IMR-90 (cell line): ENCODE measurements at regions not wholly inside any gene's neighbourhood (a gene's known extent, or its start where the extent isn't known, plus 50 kb on each side); places are given as distances from the start of the nearest gene placed in this dataset.

Experiments used
- ATAC-seq: fragments of 200-7000 bp; cut with Tn5 transposase; 2 replicates; pipeline ENCODE4 v1.9.1; 2020; ENCODE audit warnings: low read depth, mild to moderate bottlenecking, moderate library complexity
- BruUV-seq: library from RNA; stranded (reverse); fragments of 400-500 nt; replicated peaks from 2 replicates; lab custom pipeline; 2021; lab: Mats Ljungman, UMichigan
- CTCF ChIA-PET: fragments of 300-600 bp; formaldehyde crosslinking; extraction: SDS; loops from one replicate; lab custom pipeline; 2021; ENCODE audit warnings: antibody characterized with exemption; lab: Yijun Ruan, JAX
- POLR2A ChIA-PET: fragments of 300-600 bp; sonication (Branson Sonifier 250); formaldehyde crosslinking; loops from one replicate; lab custom pipeline; 2022; ENCODE audit warnings: antibody characterized with exemption; ENCODE audit not compliant: unreplicated experiment; lab: Charles Lee
- DNase-seq: peaks from one replicate; pipeline ENCODE4 v3.0.0; 2013
- H2AFZ ChIP-seq: replicated peaks from 2 replicates; pipeline ENCODE3; 2013; ENCODE audit warnings: low read length, mild to moderate bottlenecking; ENCODE audit not compliant: poor library complexity
- H2AK5ac ChIP-seq: 2 replicates; pipeline ENCODE4 v1.6.1; 2013; ENCODE audit warnings: low read depth, low read length, inconsistent platforms
- H2AK9ac ChIP-seq: replicated peaks from 2 replicates; pipeline ENCODE3; 2013; ENCODE audit warnings: mild to moderate bottlenecking, low read depth, low read length, moderate library complexity; ENCODE audit not compliant: poor library complexity
- H2BK120ac ChIP-seq: 2 replicates; pipeline ENCODE4 v1.6.1; 2013; ENCODE audit warnings: low read depth, low read length, inconsistent platforms
- H2BK15ac ChIP-seq: 3 replicates; pipeline ENCODE4 v1.6.1; 2013; ENCODE audit warnings: low read depth, low read length, inconsistent platforms
- H2BK20ac ChIP-seq: 2 replicates; pipeline ENCODE4 v1.6.1; 2013; ENCODE audit warnings: low read depth, mild to moderate bottlenecking, inconsistent platforms, low read length, moderate library complexity
- H2BK5ac ChIP-seq: 2 replicates; pipeline ENCODE4 v1.6.1; 2013; ENCODE audit warnings: mild to moderate bottlenecking, low read depth, low read length, inconsistent platforms; ENCODE audit not compliant: poor library complexity, severe bottlenecking
- H3K14ac ChIP-seq: replicated peaks from 2 replicates; pipeline ENCODE4 v1.6.1; 2013; ENCODE audit warnings: low read depth, low read length, inconsistent platforms
- H3K18ac ChIP-seq: 2 replicates; pipeline ENCODE4 v1.6.1; 2013; ENCODE audit warnings: low read depth, low read length, control low read depth
- H3K23ac ChIP-seq: 2 replicates; pipeline ENCODE4 v1.6.1; 2013; ENCODE audit warnings: low read depth, low read length, inconsistent platforms
- H3K27ac ChIP-seq: 2 replicates; pipeline ENCODE4 v1.5.1; 2013; ENCODE audit warnings: mild to moderate bottlenecking, control low read depth, low read length; ENCODE audit not compliant: insufficient read depth
- H3K27me3 ChIP-seq: 2 replicates; pipeline ENCODE4 v1.6.1; 2013; ENCODE audit warnings: low read length; ENCODE audit not compliant: control insufficient read depth, insufficient read depth
- H3K36me3 ChIP-seq: 2 replicates; pipeline ENCODE4 v1.6.1; 2013; ENCODE audit warnings: low read length, mixed read lengths; ENCODE audit not compliant: control insufficient read depth, insufficient read depth
- H3K4ac ChIP-seq: 2 replicates; pipeline ENCODE4 v1.6.1; 2013; ENCODE audit warnings: low read depth, low read length, inconsistent platforms
- H3K4me1 ChIP-seq: 2 replicates; pipeline ENCODE4 v1.6.1; 2013; ENCODE audit warnings: low read length, mixed read lengths; ENCODE audit not compliant: control insufficient read depth, insufficient read depth
- H3K4me2 ChIP-seq: 2 replicates; pipeline ENCODE4 v1.6.1; 2013; ENCODE audit warnings: low read depth, mild to moderate bottlenecking, control low read depth, low read length, moderate library complexity
- H3K4me3 ChIP-seq: 2 replicates; pipeline ENCODE4 v1.5.1; 2013; ENCODE audit warnings: low read depth, mild to moderate bottlenecking, control low read depth, low read length, moderate library complexity; ENCODE audit not compliant: insufficient read depth
- H3K56ac ChIP-seq: 2 replicates; pipeline ENCODE4 v1.6.1; 2013; ENCODE audit warnings: low read length, inconsistent platforms; ENCODE audit not compliant: insufficient read depth; ENCODE audit errors: extremely low read depth
- H3K79me1 ChIP-seq, 2 experiments: 2 replicates each; pipeline ENCODE4 v1.6.1; 2013; ENCODE audit warnings: low read length in 2 of 2, inconsistent platforms in 1 of 2, low read depth in 1 of 2
- H3K9ac ChIP-seq: 2 replicates; pipeline ENCODE4 v1.6.1; 2013; ENCODE audit warnings: low read depth, low read length, control low read depth
- H3K9me1 ChIP-seq: 2 replicates; pipeline ENCODE4 v1.6.1; 2013; ENCODE audit warnings: low read length, inconsistent platforms; ENCODE audit not compliant: insufficient read depth
- H3K9me3 ChIP-seq: 2 replicates; pipeline ENCODE4 v1.6.1; 2013; ENCODE audit warnings: low read length; ENCODE audit not compliant: control insufficient read depth, insufficient read depth
- H4K20me1 ChIP-seq: 2 replicates; pipeline ENCODE4 v1.6.1; 2013; ENCODE audit warnings: low read length, inconsistent platforms; ENCODE audit not compliant: insufficient read depth
- H4K5ac ChIP-seq: 2 replicates; pipeline ENCODE4 v1.6.1; 2013; ENCODE audit warnings: mild to moderate bottlenecking, low read depth, low read length, control low read depth
- H4K8ac ChIP-seq, 2 experiments: 2 replicates each; pipeline ENCODE4 v1.6.1; 2013; ENCODE audit warnings: low read depth in 2 of 2, low read length in 2 of 2, control low read depth in 1 of 2, inconsistent platforms in 1 of 2
- H4K91ac ChIP-seq: 2 replicates; pipeline ENCODE4 v1.6.1; 2013; ENCODE audit warnings: low read depth, low read length, inconsistent platforms; ENCODE audit not compliant: insufficient read depth
- CEBPB ChIP-seq: IDR thresholded peaks from 2 replicates; pipeline ENCODE4 v1.6.1; 2012; ENCODE audit warnings: low read depth, low read length, improper control_type of control experiment
- FOS ChIP-seq: fragments of 150-350 bp; IDR thresholded peaks from 2 replicates; pipeline ENCODE4 v1.6.1; 2016; ENCODE audit warnings: low read depth, low read length
- MXI1 ChIP-seq: IDR thresholded peaks from 2 replicates; pipeline ENCODE4 v1.6.1; 2012; ENCODE audit warnings: low read depth, mild to moderate bottlenecking, low read length, moderate library complexity, borderline replicate concordance
- RFX5 ChIP-seq: IDR thresholded peaks from 2 replicates; pipeline ENCODE4 v1.8.0; 2012; ENCODE audit warnings: low read depth, mild to moderate bottlenecking, low read length, moderate library complexity
- SMC3 ChIP-seq: fragments of 150-350 bp; IDR thresholded peaks from 2 replicates; pipeline ENCODE4 v1.6.1; 2016; ENCODE audit warnings: low read depth, mild to moderate bottlenecking, antibody characterized with exemption, low read length, moderate library complexity
- WGBS, 2 experiments: methylation state at CpG; one replicate each; pipeline versions ENCODE4 v1.1.5 to v1.1.7; 2013; ENCODE audit warnings: missing lambda C conversion rate in 2 of 2; ENCODE audit not compliant: insufficient read length in 1 of 2; ENCODE audit errors: extremely low coverage in 2 of 2; 5-methylcytosine and 5-hydroxymethylcytosine counted together
- dilution Hi-C: fragments of 300-500 bp; cut with HindIII; formaldehyde crosslinking; loops from one replicate; pipeline ENCODE4 v1.14.3; 2018; ENCODE audit warnings: low sequenced_read_pairs; ENCODE audit not compliant: unreplicated experiment
- in situ Hi-C: fragments of 300-500 bp; cut with MboI; formaldehyde crosslinking; loops from 3 replicates; pipeline ENCODE4 v1.14.3; 2019; ENCODE audit warnings: low sequenced_read_pairs, inconsistent platforms, mixed read lengths
- intact Hi-C: fragments of 100-400 bp; cut with micrococcal nuclease; formaldehyde crosslinking; loops from 2 replicates; pipeline ENCODE4 v1.10.0; 2022
- TF ChIP-seq, protein P1 (sequence below): conservative IDR thresholded peaks from 2 replicates; pipeline ENCODE4 v1.5.1; 2012; ENCODE audit warnings: mild to moderate bottlenecking, low read depth, low read length, improper control_type of control experiment

DNA sequence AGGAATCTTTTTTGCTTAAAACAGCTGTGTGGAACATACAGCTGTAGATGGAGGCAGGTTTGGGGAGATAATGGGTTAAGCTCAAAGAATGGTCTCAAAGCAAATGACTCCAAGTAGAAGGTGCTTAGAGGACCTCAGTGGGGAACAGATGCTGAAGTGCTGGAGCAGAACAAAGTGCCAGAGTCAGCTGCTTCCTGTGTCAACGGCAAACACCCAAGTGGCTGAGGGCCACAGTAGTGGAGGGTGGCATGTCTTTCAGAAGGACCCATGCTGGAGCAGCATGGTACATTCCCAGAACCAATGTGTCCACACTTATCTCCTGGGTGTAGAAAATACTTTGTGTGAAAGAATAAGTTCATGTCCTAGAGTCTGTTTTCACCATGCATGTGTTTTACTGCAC lies 197.5 kb downstream of the CCNG2 start:
- no peaks in the 10 kb centered on the region for H3K9me3 ChIP-seq
- H3K79me1 ChIP-seq, result no peaks in the 10 kb centered on the region
- no peak overlapping the region for H2BK20ac ChIP-seq
- DNase-seq, result no peak
- 0 out of 2 replicates have a peak, but pooled peaks cover 2% of the 10 kb centered on the region for H3K27me3 ChIP-seq
- no peak overlapping the region for H3K4me3 ChIP-seq
- intact Hi-C loops (no loop called here), dilution Hi-C loops (no loop called here), in situ Hi-C loops (no loop called here)
- H3K27ac ChIP-seq, result no peak overlapping the region
- H2BK120ac ChIP-seq, result no peak overlapping the region
- no peak overlapping the region for H3K4ac ChIP-seq
- no peak overlapping the region for H3K56ac ChIP-seq
- CTCF ChIA-PET, result interaction anchor here (0.6 kb wide), 1 partner anchor 12 kb away, joined by 6 read pairs; no protein-coding TSS in a partner anchor
- no CpG with 5 or more reads among the region's 1 CpG for WGBS, 2 experiments
- no peak overlapping the region for H3K4me2 ChIP-seq
- H3K14ac ChIP-seq, result no peak overlapping the region
- no peaks in the 10 kb centered on the region for H3K36me3 ChIP-seq
- no peaks in the 10 kb centered on the region for H3K4me1 ChIP-seq
- POLR2A ChIA-PET, result no interaction called here
- no peak overlapping the region for H2AFZ ChIP-seq
- no peaks in the 10 kb centered on the region for H3K9me1 ChIP-seq
- ATAC-seq, result no peak
- no peak overlapping the region for H3K9ac ChIP-seq
- BruUV-seq, result no TSS peak
- H2AK9ac ChIP-seq, result no peak overlapping the region
- no peak overlapping the region for H4K91ac ChIP-seq
- H4K20me1 ChIP-seq, result no peaks in the 10 kb centered on the region
- H2BK5ac ChIP-seq, result no peak overlapping the region
- H2AK5ac ChIP-seq, result no peak overlapping the region
- H3K23ac ChIP-seq, result no peak overlapping the region
- H4K5ac ChIP-seq, result no peak overlapping the region
- H4K8ac ChIP-seq, result no peak overlapping the region
- no peak overlapping the region for H3K18ac ChIP-seq
- no peak for TF ChIP-seq FOS
- no peak for TF ChIP-seq CEBPB
- no peak for TF ChIP-seq SMC3
- TF ChIP-seq MXI1, result no peak
- TF ChIP-seq RFX5, result no peak
- TF ChIP-seq, protein P1, sequence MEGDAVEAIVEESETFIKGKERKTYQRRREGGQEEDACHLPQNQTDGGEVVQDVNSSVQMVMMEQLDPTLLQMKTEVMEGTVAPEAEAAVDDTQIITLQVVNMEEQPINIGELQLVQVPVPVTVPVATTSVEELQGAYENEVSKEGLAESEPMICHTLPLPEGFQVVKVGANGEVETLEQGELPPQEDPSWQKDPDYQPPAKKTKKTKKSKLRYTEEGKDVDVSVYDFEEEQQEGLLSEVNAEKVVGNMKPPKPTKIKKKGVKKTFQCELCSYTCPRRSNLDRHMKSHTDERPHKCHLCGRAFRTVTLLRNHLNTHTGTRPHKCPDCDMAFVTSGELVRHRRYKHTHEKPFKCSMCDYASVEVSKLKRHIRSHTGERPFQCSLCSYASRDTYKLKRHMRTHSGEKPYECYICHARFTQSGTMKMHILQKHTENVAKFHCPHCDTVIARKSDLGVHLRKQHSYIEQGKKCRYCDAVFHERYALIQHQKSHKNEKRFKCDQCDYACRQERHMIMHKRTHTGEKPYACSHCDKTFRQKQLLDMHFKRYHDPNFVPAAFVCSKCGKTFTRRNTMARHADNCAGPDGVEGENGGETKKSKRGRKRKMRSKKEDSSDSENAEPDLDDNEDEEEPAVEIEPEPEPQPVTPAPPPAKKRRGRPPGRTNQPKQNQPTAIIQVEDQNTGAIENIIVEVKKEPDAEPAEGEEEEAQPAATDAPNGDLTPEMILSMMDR, result no peak
- no peak overlapping the region for H2BK15ac ChIP-seq
